ENCODE measurements at regions not wholly inside any gene's neighbourhood (a gene's known extent, or its start where the extent isn't known, plus 50 kb on each side); places are given as distances from the start of the nearest gene placed in this dataset.

GRCh38 chr1:199954699-199955098 is 72.8 kb upstream of the NR5A2 start:
- no peak for DNase-seq

GRCh38 chr1:199955235-199955634 is 72.3 kb upstream of the NR5A2 start:
- DNase-seq, result no peak

- no peak for DNase-seq
Observed at GRCh38 chr1:199956005-199956404, 71.5 kb upstream of the NR5A2 start.

GRCh38 chr1:199959033-199959774 is 68.3 kb upstream of the NR5A2 start:
- no peak for DNase-seq

- DNase-seq, result no peak
Observed at GRCh38 chr1:199959775-199960110, 67.8 kb upstream of the NR5A2 start.

- no peak for DNase-seq
Observed at GRCh38 chr1:199970125-199970524, 57.4 kb upstream of the NR5A2 start.

- DNase-seq, result no peak
Observed at GRCh38 chr1:199976496-199977144, 50.9 kb upstream of the NR5A2 start.

All from activated CD4-positive, CD25-positive, alpha-beta regulatory T cell (primary cell).